HL-60/S4 (cell line): ENCODE measurements at regions not wholly inside any gene's neighbourhood (a gene's known extent, or its start where the extent isn't known, plus 50 kb on each side); places are given as distances from the start of the nearest gene placed in this dataset.

Experiments used
- in situ Hi-C: fragments of 300-500 bp; cut with MboI; formaldehyde crosslinking; loops from 2 replicates; pipeline ENCODE4 v1.14.3; 2022; ENCODE audit warnings: low sequenced_read_pairs

GRCh38 chr14:38904959-38905358, 198.1 kb downstream of the SEC23A start:
- in situ Hi-C loops: no loop called here

- in situ Hi-C loops: no loop called here
Observed at GRCh38 chr14:38901791-38902190, 201.2 kb downstream of the SEC23A start.

GRCh38 chr14:38900887-38901286, 202.1 kb downstream of the SEC23A start:
- in situ Hi-C loops: no loop called here

- in situ Hi-C loops: no loop called here
Observed at GRCh38 chr14:38887696-38888095, 215.3 kb downstream of the SEC23A start.

GRCh38 chr14:38884109-38884508, 218.9 kb downstream of the SEC23A start:
- in situ Hi-C loops: no loop called here

- in situ Hi-C loops: no loop called here
Observed at GRCh38 chr14:38883127-38883526, 219.9 kb downstream of the SEC23A start.

GRCh38 chr14:38882533-38882932, 220.5 kb downstream of the SEC23A start:
- in situ Hi-C loops: no loop called here

GRCh38 chr14:38880643-38881524, 222.2 kb downstream of the SEC23A start:
- in situ Hi-C loops: no loop called here

GRCh38 chr14:38877744-38878388, 225.2 kb downstream of the SEC23A start:
- in situ Hi-C loops: no loop called here

GRCh38 chr14:38874721-38875120, 228.3 kb downstream of the SEC23A start:
- in situ Hi-C loops: no loop called here

- in situ Hi-C loops: no loop called here
Observed at GRCh38 chr14:38873941-38874612, 229.0 kb downstream of the SEC23A start.

- in situ Hi-C loops: no loop called here
Observed at GRCh38 chr14:38870296-38870836, 232.7 kb downstream of the SEC23A start.

GRCh38 chr14:38868399-38869290, 234.4 kb downstream of the SEC23A start:
- in situ Hi-C loops: loop anchor here (10.0 kb wide), 1 partner anchor 144 kb away; no protein-coding TSS in a partner anchor

- in situ Hi-C loops: loop anchor here (10.0 kb wide), 1 partner anchor 143 kb away; no protein-coding TSS in a partner anchor
Observed at GRCh38 chr14:38867561-38868150, 235.4 kb downstream of the SEC23A start.

- in situ Hi-C loops: loop anchor here (10.0 kb wide), 1 partner anchor 142 kb away; no protein-coding TSS in a partner anchor
Observed at GRCh38 chr14:38866461-38866860, 236.6 kb downstream of the SEC23A start.

- in situ Hi-C loops: loop anchor here (10.0 kb wide), 1 partner anchor 138 kb away; no protein-coding TSS in a partner anchor
Observed at GRCh38 chr14:38862366-38862765, 240.7 kb downstream of the SEC23A start.

GRCh38 chr14:38860530-38860929, 242.5 kb downstream of the SEC23A start:
- in situ Hi-C loops: loop anchor here (10.0 kb wide), 1 partner anchor 136 kb away; no protein-coding TSS in a partner anchor

GRCh38 chr14:38856798-38857197, 246.2 kb downstream of the SEC23A start:
- in situ Hi-C loops: no loop called here

GRCh38 chr14:38855513-38855912, 247.5 kb downstream of the SEC23A start:
- in situ Hi-C loops: no loop called here

GRCh38 chr14:38851111-38851510, 251.9 kb downstream of the SEC23A start:
- in situ Hi-C loops: no loop called here
